ENCODE measurements at regions not wholly inside any gene's neighbourhood (a gene's known extent, or its start where the extent isn't known, plus 50 kb on each side); places are given as distances from the start of the nearest gene placed in this dataset.

GRCh38 chr5:167614294-167615021, 677.0 kb upstream of the WWC1 start:
- DNase-seq, result no peak

- DNase-seq, result no peak
These were observed 675.2 kb upstream of the WWC1 start for GRCh38 chr5:167616043-167616890.

GRCh38 chr5:167623354-167623753, 668.1 kb upstream of the WWC1 start:
- DNase-seq, result no peak

- no peak for DNase-seq
These were observed 667.4 kb upstream of the WWC1 start for GRCh38 chr5:167624053-167624452.

- no peak for DNase-seq
These were observed 664.9 kb upstream of the WWC1 start for GRCh38 chr5:167626341-167627123.

- DNase-seq, result no peak
These were observed 661.8 kb upstream of the WWC1 start for GRCh38 chr5:167629634-167630033.

- DNase-seq, result no peak
These were observed 660.3 kb upstream of the WWC1 start for GRCh38 chr5:167631191-167631590.

- no peak for DNase-seq
These were observed 658.3 kb upstream of the WWC1 start for GRCh38 chr5:167633114-167633513.

- no peak for DNase-seq
These were observed 657.5 kb upstream of the WWC1 start for GRCh38 chr5:167633931-167634341.

- DNase-seq, result no peak
These were observed 657.0 kb upstream of the WWC1 start for GRCh38 chr5:167634432-167634831.

- DNase-seq, result no peak
These were observed 652.6 kb upstream of the WWC1 start for GRCh38 chr5:167638816-167639215.

- no peak for DNase-seq
These were observed 652.2 kb upstream of the WWC1 start for GRCh38 chr5:167639273-167639672.

GRCh38 chr5:167639766-167640165, 651.7 kb upstream of the WWC1 start:
- DNase-seq, result no peak

- no peak for DNase-seq
These were observed 649.3 kb upstream of the WWC1 start for GRCh38 chr5:167642181-167642580.

- DNase-seq, result no peak
These were observed 648.5 kb upstream of the WWC1 start for GRCh38 chr5:167642779-167643517.

GRCh38 chr5:167643631-167644280, 647.7 kb upstream of the WWC1 start:
- DNase-seq, result no peak

GRCh38 chr5:167644619-167645018, 646.8 kb upstream of the WWC1 start:
- DNase-seq, result no peak

- DNase-seq, result no peak
These were observed 642.0 kb upstream of the WWC1 start for GRCh38 chr5:167649471-167649870.

GRCh38 chr5:167652690-167653089, 638.8 kb upstream of the WWC1 start:
- DNase-seq, result no peak

GRCh38 chr5:167653645-167654106, 637.8 kb upstream of the WWC1 start:
- no peak for DNase-seq

GRCh38 chr5:167657016-167657415, 634.4 kb upstream of the WWC1 start:
- no peak for DNase-seq

- no peak for DNase-seq
These were observed 632.6 kb upstream of the WWC1 start for GRCh38 chr5:167658889-167659288.
